ENCODE measurements at regions not wholly inside any gene's neighbourhood (a gene's known extent, or its start where the extent isn't known, plus 50 kb on each side); places are given as distances from the start of the nearest gene placed in this dataset.

GRCh38 chr6:113187661-113188060 lies 669.5 kb upstream of the MARCKS start:
- no peaks in the 10 kb centered on the region for H3K36me3 Mint-ChIP-seq (ENCODE audit: unreplicated experiment)
- no peak overlapping the region for H3K4me3 Mint-ChIP-seq (ENCODE audit: unreplicated experiment)
- peak overlapping the region; percentile 51 for H3K27ac Mint-ChIP-seq (ENCODE audit: unreplicated experiment)
- H3K27me3 Mint-ChIP-seq (ENCODE audit: unreplicated experiment), result no peaks in the 10 kb centered on the region
- peaks cover 40% of the 10 kb centered on the region for H3K4me1 Mint-ChIP-seq (ENCODE audit: unreplicated experiment)
- no peak for DNase-seq (ENCODE audit: extremely low spot score, unreplicated experiment)
- peaks cover 4% of the 10 kb centered on the region for H3K9me3 Mint-ChIP-seq (ENCODE audit: unreplicated experiment)
- TF ChIP-seq CTCF (IDR thresholded peaks at IDR 0.05), result no peak

GRCh38 chr6:113188962-113189361 lies 668.2 kb upstream of the MARCKS start:
- no peak for DNase-seq (ENCODE audit: extremely low spot score, unreplicated experiment)
- Mint-ChIP-seq H3K36me3 (ENCODE audit: unreplicated experiment) (peaks cover 9% of the 10 kb centered on the region), H3K27ac (ENCODE audit: unreplicated experiment) (no peak overlapping the region), H3K9me3 (ENCODE audit: unreplicated experiment) (peaks cover 14% of the 10 kb centered on the region), H3K27me3 (ENCODE audit: unreplicated experiment) (no peaks in the 10 kb centered on the region), H3K4me1 (ENCODE audit: unreplicated experiment) (peaks cover 28% of the 10 kb centered on the region), H3K4me3 (ENCODE audit: unreplicated experiment) (no peak overlapping the region)
- no peak for TF ChIP-seq CTCF (IDR thresholded peaks at IDR 0.05)

DNA sequence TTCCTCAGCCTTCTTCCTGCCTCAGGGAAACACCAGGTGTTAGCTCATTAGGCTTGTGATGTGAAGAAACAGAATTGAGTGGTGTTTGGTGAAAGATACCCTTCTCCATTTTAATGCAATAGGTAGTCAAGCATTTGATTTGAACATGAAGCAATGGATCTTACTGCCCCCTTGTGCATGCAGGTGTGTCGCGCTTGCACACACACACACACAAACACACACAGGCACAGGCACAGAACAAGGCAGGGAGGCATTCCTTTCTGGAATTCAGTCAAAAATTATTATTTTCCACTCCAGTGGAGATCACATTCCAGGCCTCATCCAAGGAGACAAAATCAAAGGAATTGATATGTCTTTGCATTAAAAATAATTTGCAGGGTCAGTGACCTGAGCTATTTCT lies 667.0 kb upstream of the MARCKS start:
- Mint-ChIP-seq H3K9me3 (ENCODE audit: unreplicated experiment) (peaks cover 14% of the 10 kb centered on the region), H3K4me3 (ENCODE audit: unreplicated experiment) (no peak overlapping the region), H3K27ac (ENCODE audit: unreplicated experiment) (no peak overlapping the region), H3K36me3 (ENCODE audit: unreplicated experiment) (peaks cover 9% of the 10 kb centered on the region), H3K27me3 (ENCODE audit: unreplicated experiment) (no peaks in the 10 kb centered on the region), H3K4me1 (ENCODE audit: unreplicated experiment) (peaks cover 17% of the 10 kb centered on the region)
- no peak for DNase-seq (ENCODE audit: extremely low spot score, unreplicated experiment)
- TF ChIP-seq CTCF (IDR thresholded peaks at IDR 0.05), result no peak

- Mint-ChIP-seq H3K27ac (ENCODE audit: unreplicated experiment) (no peak overlapping the region), H3K4me3 (ENCODE audit: unreplicated experiment) (no peak overlapping the region), H3K9me3 (ENCODE audit: unreplicated experiment) (peaks cover 14% of the 10 kb centered on the region), H3K36me3 (ENCODE audit: unreplicated experiment) (peaks cover 9% of the 10 kb centered on the region), H3K4me1 (ENCODE audit: unreplicated experiment) (no peaks in the 10 kb centered on the region), H3K27me3 (ENCODE audit: unreplicated experiment) (no peaks in the 10 kb centered on the region)
- no peak for DNase-seq (ENCODE audit: extremely low spot score, unreplicated experiment)
- no peak for TF ChIP-seq CTCF (IDR thresholded peaks at IDR 0.05)
Observed at GRCh38 chr6:113194090-113194489, 663.1 kb upstream of the MARCKS start.

- H3K27me3 Mint-ChIP-seq (ENCODE audit: unreplicated experiment), result no peaks in the 10 kb centered on the region
- H3K4me1 Mint-ChIP-seq (ENCODE audit: unreplicated experiment), result peaks cover 10% of the 10 kb centered on the region
- H3K36me3 Mint-ChIP-seq (ENCODE audit: unreplicated experiment), result no peaks in the 10 kb centered on the region
- TF ChIP-seq CTCF (IDR thresholded peaks at IDR 0.05), result no peak
- H3K9me3 Mint-ChIP-seq (ENCODE audit: unreplicated experiment), result peaks cover 6% of the 10 kb centered on the region
- H3K4me3 Mint-ChIP-seq (ENCODE audit: unreplicated experiment), result no peak overlapping the region
- H3K27ac Mint-ChIP-seq (ENCODE audit: unreplicated experiment), result no peak overlapping the region
- DNase-seq (ENCODE audit: extremely low spot score, unreplicated experiment), result no peak
Observed at GRCh38 chr6:113202852-113203714, 654.1 kb upstream of the MARCKS start.

Data from osteocyte (in vitro differentiated cells).